ENCODE measurements at regions not wholly inside any gene's neighbourhood (a gene's known extent, or its start where the extent isn't known, plus 50 kb on each side); places are given as distances from the start of the nearest gene placed in this dataset.

GRCh38 chr11:15779518-15779917, 576.8 kb downstream of the SOX6 start:
- no peak for DNase-seq

- no peak for DNase-seq
These were observed 576.0 kb downstream of the SOX6 start for GRCh38 chr11:15780382-15780781.

- DNase-seq, result no peak
These were observed 575.5 kb downstream of the SOX6 start for GRCh38 chr11:15780837-15781236.

GRCh38 chr11:15783619-15784018, 572.7 kb downstream of the SOX6 start:
- DNase-seq, result no peak

GRCh38 chr11:15793043-15793996, 563.0 kb downstream of the SOX6 start:
- DNase-seq, result no peak

GRCh38 chr11:15794361-15795150, 561.8 kb downstream of the SOX6 start:
- DNase-seq, result no peak

GRCh38 chr11:15795378-15795777, 561.0 kb downstream of the SOX6 start:
- no peak for DNase-seq

- no peak for DNase-seq
These were observed 556.1 kb downstream of the SOX6 start for GRCh38 chr11:15800111-15800800.

- DNase-seq, result no peak
These were observed 555.2 kb downstream of the SOX6 start for GRCh38 chr11:15801126-15801525.

GRCh38 chr11:15801616-15802015, 554.7 kb downstream of the SOX6 start:
- no peak for DNase-seq

GRCh38 chr11:15805726-15806125, 550.6 kb downstream of the SOX6 start:
- no peak for DNase-seq

GRCh38 chr11:15806217-15806616, 550.1 kb downstream of the SOX6 start:
- DNase-seq, result no peak

- DNase-seq, result no peak
These were observed 548.5 kb downstream of the SOX6 start for GRCh38 chr11:15807827-15808226.

GRCh38 chr11:15810082-15810481, 546.3 kb downstream of the SOX6 start:
- no peak for DNase-seq

- no peak for DNase-seq
These were observed 545.8 kb downstream of the SOX6 start for GRCh38 chr11:15810525-15810924.

- DNase-seq, result no peak
These were observed 540.8 kb downstream of the SOX6 start for GRCh38 chr11:15815246-15816195.

GRCh38 chr11:15816260-15816871, 540.0 kb downstream of the SOX6 start:
- no peak for DNase-seq

GRCh38 chr11:15817001-15817400, 539.3 kb downstream of the SOX6 start:
- DNase-seq, result no peak

GRCh38 chr11:15818132-15818842, 538.1 kb downstream of the SOX6 start:
- no peak for DNase-seq

- DNase-seq, result no peak
These were observed 536.6 kb downstream of the SOX6 start for GRCh38 chr11:15819679-15820286.

- DNase-seq, result no peak
These were observed 534.9 kb downstream of the SOX6 start for GRCh38 chr11:15821451-15821850.
